H9 (cell line): ENCODE measurements at regions not wholly inside any gene's neighbourhood (a gene's known extent, or its start where the extent isn't known, plus 50 kb on each side); places are given as distances from the start of the nearest gene placed in this dataset.

ENCODE experiments used
- DNase-seq: peaks from one replicate; pipeline ENCODE4 v3.0.0-alpha.2; 2017
- H2AFZ ChIP-seq: one replicate; pipeline ENCODE4 v1.6.1; 2013; ENCODE audit warnings: mild to moderate bottlenecking, low read length, control low read depth, moderate library complexity
- H2AK5ac ChIP-seq: 2 replicates; pipeline ENCODE4 v1.6.1; 2013; ENCODE audit warnings: low read length, control low read depth, mixed read lengths; ENCODE audit not compliant: insufficient read length
- H2BK120ac ChIP-seq: one replicate; pipeline ENCODE4 v1.6.1; 2013; ENCODE audit warnings: low read depth, mild to moderate bottlenecking, low read length, control low read depth, inconsistent platforms; ENCODE audit not compliant: poor library complexity, severe bottlenecking
- H2BK12ac ChIP-seq: 2 replicates; pipeline ENCODE4 v1.6.1; 2013; ENCODE audit warnings: low read length, control low read depth, mixed read lengths, low read depth; ENCODE audit not compliant: insufficient read length
- H2BK15ac ChIP-seq: 2 replicates; pipeline ENCODE4 v1.6.1; 2013; ENCODE audit warnings: low read depth, low read length, control low read depth
- H2BK20ac ChIP-seq: one replicate; pipeline ENCODE4 v1.6.1; 2013; ENCODE audit warnings: low read depth, mild to moderate bottlenecking, low read length, control low read depth, inconsistent platforms; ENCODE audit not compliant: poor library complexity, severe bottlenecking
- H2BK5ac ChIP-seq: 2 replicates; pipeline ENCODE4 v1.6.1; 2013; ENCODE audit warnings: low read length, control low read depth, mixed read lengths; ENCODE audit not compliant: insufficient read length
- H3K14ac ChIP-seq: 2 replicates; pipeline ENCODE4 v1.6.1; 2013; ENCODE audit warnings: low read length, control low read depth; ENCODE audit not compliant: insufficient read depth
- H3K18ac ChIP-seq: 2 replicates; pipeline ENCODE4 v1.6.1; 2013; ENCODE audit warnings: low read depth, mild to moderate bottlenecking, mixed read lengths, low read length, control low read depth; ENCODE audit not compliant: insufficient read length
- H3K23ac ChIP-seq: 2 replicates; pipeline ENCODE4 v1.6.1; 2013; ENCODE audit warnings: low read length, control low read depth, mixed read lengths, low read depth; ENCODE audit not compliant: insufficient read length
- H3K23me2 ChIP-seq: 2 replicates; pipeline ENCODE4 v1.6.1; 2013; ENCODE audit warnings: low read depth, mild to moderate bottlenecking, mixed read lengths, low read length, control low read depth; ENCODE audit not compliant: insufficient read length, poor library complexity, severe bottlenecking
- H3K27ac ChIP-seq: 2 replicates; pipeline ENCODE4 v1.5.1; 2013; ENCODE audit warnings: low read length, control low read depth, mixed read lengths, low read depth; ENCODE audit not compliant: insufficient read length
- H3K27me3 ChIP-seq: 2 replicates; pipeline ENCODE4 v1.6.1; 2013; ENCODE audit warnings: low read length, control low read depth, inconsistent platforms; ENCODE audit not compliant: insufficient read depth
- H3K4ac ChIP-seq: 2 replicates; pipeline ENCODE4 v1.6.1; 2013; ENCODE audit warnings: low read depth, mild to moderate bottlenecking, control low read depth, inconsistent platforms, low read length, moderate library complexity
- H3K4me1 ChIP-seq: 2 replicates; pipeline ENCODE4 v1.6.1; 2013; ENCODE audit warnings: low read length, control low read depth, inconsistent platforms; ENCODE audit not compliant: insufficient read depth
- H3K4me2 ChIP-seq: 2 replicates; pipeline ENCODE4 v1.6.1; 2013; ENCODE audit warnings: low read length, control low read depth, mixed read lengths; ENCODE audit not compliant: insufficient read length, insufficient read depth
- H3K56ac ChIP-seq: 2 replicates; pipeline ENCODE4 v1.6.1; 2013; ENCODE audit warnings: low read depth, mild to moderate bottlenecking, mixed read lengths, low read length, control low read depth; ENCODE audit not compliant: insufficient read length
- H3K79me1 ChIP-seq: 2 replicates; pipeline ENCODE4 v1.6.1; 2013; ENCODE audit warnings: low read depth, mild to moderate bottlenecking, moderate library complexity, low read length, control low read depth, inconsistent platforms; ENCODE audit not compliant: insufficient read depth, poor library complexity, severe bottlenecking
- H3K79me2 ChIP-seq: 2 replicates; pipeline ENCODE4 v1.6.1; 2013; ENCODE audit warnings: low read length, control low read depth, inconsistent platforms; ENCODE audit not compliant: insufficient read depth
- H3K9ac ChIP-seq: 2 replicates; pipeline ENCODE4 v1.6.1; 2013; ENCODE audit warnings: low read length, control low read depth, mixed read lengths; ENCODE audit not compliant: insufficient read length; ENCODE audit errors: extremely low read depth
- H3K9me3 ChIP-seq: one replicate; pipeline ENCODE4 v1.6.1; 2013; ENCODE audit warnings: low read depth, low read length, inconsistent platforms; ENCODE audit not compliant: control insufficient read depth
- H3T11ph ChIP-seq: one replicate; pipeline ENCODE4 v1.6.1; 2013; ENCODE audit warnings: mild to moderate bottlenecking, low read length, control low read depth, inconsistent platforms
- H4K20me1 ChIP-seq: one replicate; pipeline ENCODE4 v1.6.1; 2013; ENCODE audit not compliant: control insufficient read depth, insufficient read length, insufficient read depth
- H4K5ac ChIP-seq: 2 replicates; pipeline ENCODE4 v1.6.1; 2013; ENCODE audit warnings: low read depth, mild to moderate bottlenecking, mixed read lengths, low read length, control low read depth; ENCODE audit not compliant: insufficient read length
- H4K8ac ChIP-seq: replicated peaks from 2 replicates; pipeline ENCODE4 v1.6.1; 2013; ENCODE audit warnings: low read length, control low read depth, mixed read lengths, low read depth; ENCODE audit not compliant: insufficient read length
- H4K91ac ChIP-seq: 2 replicates; pipeline ENCODE4 v1.6.1; 2013; ENCODE audit warnings: low read depth, mild to moderate bottlenecking, moderate library complexity, mixed read lengths, low read length, control low read depth; ENCODE audit not compliant: insufficient read length
- H3K27ac Mint-ChIP-seq, 3 experiments: 2 replicates in 2 of 3; 3 replicates in 1 of 3; pipeline ENCODE4 v1.8.0; 2020 to 2021; ENCODE audit warnings: mixed read lengths in 3 of 3, mild to moderate bottlenecking in 1 of 3, moderate library complexity in 1 of 3
- H3K27me3 Mint-ChIP-seq: 2 replicates; pipeline ENCODE4 v1.8.0; 2021; ENCODE audit warnings: low read depth, mild to moderate bottlenecking, moderate library complexity, mixed read lengths
- H3K36me3 Mint-ChIP-seq, 3 experiments: 2 replicates in 2 of 3; 3 replicates in 1 of 3; pipeline ENCODE4 v1.8.0; 2020 to 2021; ENCODE audit warnings: low read depth in 3 of 3, mixed read lengths in 3 of 3; ENCODE audit not compliant: insufficient read depth in 1 of 3
- H3K4me1 Mint-ChIP-seq, 2 experiments: 2 replicates each; pipeline ENCODE4 v1.8.0; 2020; ENCODE audit warnings: mixed read lengths in 2 of 2
- H3K4me3 Mint-ChIP-seq, 2 experiments: 2 replicates in 1 of 2; 3 replicates in 1 of 2; pipeline ENCODE4 v1.8.0; 2020 to 2021; ENCODE audit warnings: mild to moderate bottlenecking in 2 of 2, mixed read lengths in 2 of 2, moderate library complexity in 1 of 2
- H3K9me3 Mint-ChIP-seq, 2 experiments: 2 replicates in 1 of 2; 3 replicates in 1 of 2; pipeline ENCODE4 v1.8.0; 2020; ENCODE audit warnings: mild to moderate bottlenecking in 2 of 2, mixed read lengths in 2 of 2, moderate library complexity in 1 of 2
- WGBS: extraction: QIAGEN DNeasy Blood & Tissue Kit; methylation state at CpG from one replicate; pipeline ENCODE4 v1.1.7; 2013; ENCODE audit warnings: missing lambda C conversion rate, low lambda C conversion rate, mixed read lengths; ENCODE audit not compliant: insufficient read length; ENCODE audit errors: extremely low coverage; 5-methylcytosine and 5-hydroxymethylcytosine counted together
- TF ChIP-seq, protein P1 (sequence below): fragments of 200-600 bp; sonication (generic); conservative IDR thresholded peaks from 3 replicates; pipeline ENCODE4 v1.8.0; 2021; ENCODE audit warnings: antibody characterized with exemption, mild to moderate bottlenecking

DNA sequence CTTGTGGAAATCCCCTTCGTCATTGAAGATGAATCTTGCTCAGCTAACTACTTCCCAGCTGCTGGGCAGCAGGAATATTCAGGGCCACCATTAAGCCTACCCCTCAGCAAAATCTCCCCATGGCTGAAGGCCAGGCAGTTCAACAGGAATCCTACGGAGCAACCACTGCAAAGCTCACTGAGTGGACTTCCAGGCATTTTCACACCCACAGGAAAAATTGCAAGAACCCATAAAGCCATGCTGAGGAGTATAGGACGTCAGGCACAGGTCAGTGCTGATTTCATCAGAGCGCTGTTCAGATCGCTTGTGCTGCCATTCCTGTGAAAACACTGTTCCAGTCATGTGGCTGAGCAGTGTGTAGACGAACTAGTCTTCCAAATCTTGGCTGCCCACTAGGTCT lies 134.8 kb upstream of the TACR1 start:
- Histone ChIP-seq H3K4me2 (no peak overlapping the region), H3K23ac (no peak overlapping the region), H3K4ac (no peak overlapping the region), H2AK5ac (no peak overlapping the region), H2AFZ (no peak overlapping the region), H3K27me3 (no peaks in the 10 kb centered on the region), H3K79me2 (no peaks in the 10 kb centered on the region), H3K79me1 (no peaks in the 10 kb centered on the region), H3T11ph (no peak overlapping the region), H4K91ac (no peak overlapping the region), H2BK120ac (no peak overlapping the region), H3K27ac (no peak overlapping the region), H3K18ac (no peak overlapping the region), H3K56ac (no peak overlapping the region), H3K9me3 (no peaks in the 10 kb centered on the region), H3K9ac (no peak overlapping the region), H3K4me1 (peaks cover 3% of the 10 kb centered on the region; the same call in 1 of the 2 replicates), H2BK20ac (no peak overlapping the region), H3K14ac (no peak overlapping the region), H2BK5ac (no peak overlapping the region), H2BK12ac (no peak overlapping the region), H3K23me2 (no peaks in the 10 kb centered on the region), H2BK15ac (no peak overlapping the region), H4K5ac (no peak overlapping the region), H4K20me1 (no peaks in the 10 kb centered on the region), H4K8ac (no peak overlapping the region)
- Mint-ChIP-seq H3K9me3 (peaks cover 0 to 3% of the 10 kb centered on the region in 2 experiments; a peak in 2 of 5 replicates), H3K36me3 (no peaks in the 10 kb centered on the region; a peak in 1 of 7 replicates), H3K27ac (no peak overlapping the region), H3K27me3 (no peaks in the 10 kb centered on the region; the same call in 1 of the 2 replicates), H3K4me3 (no peak overlapping the region), H3K4me1 (peaks cover 6 to 8% of the 10 kb centered on the region in 2 experiments)
- WGBS, result no CpG with 5 or more reads among the region's 6 CpGs
- TF ChIP-seq, protein P1, sequence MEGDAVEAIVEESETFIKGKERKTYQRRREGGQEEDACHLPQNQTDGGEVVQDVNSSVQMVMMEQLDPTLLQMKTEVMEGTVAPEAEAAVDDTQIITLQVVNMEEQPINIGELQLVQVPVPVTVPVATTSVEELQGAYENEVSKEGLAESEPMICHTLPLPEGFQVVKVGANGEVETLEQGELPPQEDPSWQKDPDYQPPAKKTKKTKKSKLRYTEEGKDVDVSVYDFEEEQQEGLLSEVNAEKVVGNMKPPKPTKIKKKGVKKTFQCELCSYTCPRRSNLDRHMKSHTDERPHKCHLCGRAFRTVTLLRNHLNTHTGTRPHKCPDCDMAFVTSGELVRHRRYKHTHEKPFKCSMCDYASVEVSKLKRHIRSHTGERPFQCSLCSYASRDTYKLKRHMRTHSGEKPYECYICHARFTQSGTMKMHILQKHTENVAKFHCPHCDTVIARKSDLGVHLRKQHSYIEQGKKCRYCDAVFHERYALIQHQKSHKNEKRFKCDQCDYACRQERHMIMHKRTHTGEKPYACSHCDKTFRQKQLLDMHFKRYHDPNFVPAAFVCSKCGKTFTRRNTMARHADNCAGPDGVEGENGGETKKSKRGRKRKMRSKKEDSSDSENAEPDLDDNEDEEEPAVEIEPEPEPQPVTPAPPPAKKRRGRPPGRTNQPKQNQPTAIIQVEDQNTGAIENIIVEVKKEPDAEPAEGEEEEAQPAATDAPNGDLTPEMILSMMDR, result no peak
- DNase-seq, result no peak
